A673 (cell line): ENCODE measurements at regions not wholly inside any gene's neighbourhood (a gene's known extent, or its start where the extent isn't known, plus 50 kb on each side); places are given as distances from the start of the nearest gene placed in this dataset.

ENCODE experiments used
- BruUV-seq: library from RNA; stranded (reverse); fragments of 400-500 nt; replicated peaks from 2 replicates; lab custom pipeline; 2021; lab: Mats Ljungman, UMichigan
- CTCF ChIA-PET: fragments of 300-600 bp; sonication (Branson Sonifier 250); formaldehyde crosslinking; loops from one replicate; lab custom pipeline; 2022; ENCODE audit warnings: antibody characterized with exemption; lab: Charles Lee
- POLR2A ChIA-PET: fragments of 300-600 bp; sonication (Branson Sonifier 250); formaldehyde crosslinking; loops from one replicate; lab custom pipeline; 2022; ENCODE audit warnings: antibody characterized with exemption; ENCODE audit not compliant: low non-redundant PET; lab: Charles Lee
- DNase-seq: peaks from one replicate; pipeline ENCODE4 v3.0.0-alpha.2; 2015; ENCODE audit warnings: low spot score
- H3K27ac ChIP-seq: fragments of 200-600 bp; sonication (generic); 2 replicates; pipeline ENCODE4 v1.5.1; 2016; ENCODE audit warnings: mixed run types, low read depth, mild to moderate bottlenecking, mixed read lengths, antibody characterized with exemption, low read length; ENCODE audit not compliant: poor library complexity, severe bottlenecking
- H3K27me3 ChIP-seq: fragments of 200-600 bp; sonication (generic); replicated peaks from 2 replicates; pipeline ENCODE4 v1.6.1; 2017; ENCODE audit warnings: mixed run types, low read depth, mild to moderate bottlenecking, mixed read lengths, antibody characterized with exemption, low read length; ENCODE audit not compliant: insufficient read depth, poor library complexity
- H3K36me3 ChIP-seq: fragments of 200-600 bp; sonication (generic); 2 replicates; pipeline ENCODE4 v1.6.1; 2016; ENCODE audit warnings: mixed run types, mild to moderate bottlenecking, mixed read lengths, antibody characterized with exemption, low read length; ENCODE audit not compliant: insufficient read depth, poor library complexity, severe bottlenecking
- H3K4me1 ChIP-seq: fragments of 200-600 bp; sonication (generic); 2 replicates; pipeline ENCODE4 v1.6.1; 2017; ENCODE audit warnings: mixed run types, mild to moderate bottlenecking, mixed read lengths, antibody characterized with exemption, low read length; ENCODE audit not compliant: insufficient read depth, poor library complexity, severe bottlenecking
- H3K4me3 ChIP-seq: fragments of 200-600 bp; sonication (generic); 2 replicates; pipeline ENCODE4 v1.5.1; 2016; ENCODE audit warnings: low read depth, mixed run types, mild to moderate bottlenecking, mixed read lengths, low read length; ENCODE audit not compliant: poor library complexity, severe bottlenecking
- H3K9me3 ChIP-seq: fragments of 200-600 bp; sonication (generic); 2 replicates; pipeline ENCODE4 v1.6.1; 2016; ENCODE audit warnings: mixed run types, low read depth, mild to moderate bottlenecking, mixed read lengths, antibody characterized with exemption, low read length; ENCODE audit not compliant: poor library complexity, severe bottlenecking
- EZH2 ChIP-seq: fragments of 200-600 bp; sonication (generic); IDR thresholded peaks from 2 replicates; pipeline ENCODE4 v1.6.1; 2017; ENCODE audit warnings: borderline replicate concordance, low read depth, mild to moderate bottlenecking, mixed read lengths, antibody characterized with exemption, low read length; ENCODE audit not compliant: poor library complexity, severe bottlenecking
- intact Hi-C: fragments of 100-400 bp; cut with micrococcal nuclease; formaldehyde crosslinking; loops from one replicate; pipeline ENCODE4 v1.10.0; 2022; ENCODE audit not compliant: unreplicated experiment
- TF ChIP-seq, protein P1 (sequence below): fragments of 300-800, 200-600 bp; sonication (generic); conservative IDR thresholded peaks from 2 replicates; pipeline ENCODE4 v1.5.1; 2017; ENCODE audit warnings: low read depth, mild to moderate bottlenecking, antibody characterized with exemption, low read length, moderate library complexity, mixed read lengths

DNA sequence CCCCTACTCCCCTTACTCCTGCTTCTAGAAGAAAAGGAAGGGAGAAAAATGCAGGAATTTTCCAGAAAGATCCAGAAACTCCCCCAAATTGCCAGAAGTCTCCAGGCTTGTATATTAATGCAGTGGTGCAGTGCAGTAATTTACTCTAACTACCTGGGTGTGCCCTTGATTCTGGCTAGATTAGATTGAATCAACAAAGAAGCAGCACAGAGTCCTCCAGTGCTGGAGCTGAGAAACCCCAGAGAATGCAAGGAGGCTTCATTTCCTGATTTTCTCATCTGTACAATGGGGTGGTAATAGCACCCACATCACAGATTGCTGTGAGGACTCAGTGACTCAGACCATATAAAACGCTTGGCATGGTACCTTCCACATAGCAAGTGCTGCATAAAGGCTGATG is 247.3 kb upstream of the RPL38 start:
- H3K36me3 ChIP-seq: no peaks in the 10 kb centered on the region
- H3K27me3 ChIP-seq: no peaks in the 10 kb centered on the region
- intact Hi-C loops: loop anchor here (1.0 to 5.0 kb wide), 3 partner anchors 134 to 527 kb away; no protein-coding TSS in a partner anchor
- no TSS peak for BruUV-seq
- H3K27ac ChIP-seq: no peak overlapping the region
- no peak for DNase-seq
- no peak overlapping the region for H3K4me3 ChIP-seq
- POLR2A ChIA-PET: no interaction called here
- CTCF ChIA-PET: no interaction called here
- peaks cover 9% of the 10 kb centered on the region for H3K4me1 ChIP-seq
- no peaks in the 10 kb centered on the region for H3K9me3 ChIP-seq
- TF ChIP-seq, protein P1, sequence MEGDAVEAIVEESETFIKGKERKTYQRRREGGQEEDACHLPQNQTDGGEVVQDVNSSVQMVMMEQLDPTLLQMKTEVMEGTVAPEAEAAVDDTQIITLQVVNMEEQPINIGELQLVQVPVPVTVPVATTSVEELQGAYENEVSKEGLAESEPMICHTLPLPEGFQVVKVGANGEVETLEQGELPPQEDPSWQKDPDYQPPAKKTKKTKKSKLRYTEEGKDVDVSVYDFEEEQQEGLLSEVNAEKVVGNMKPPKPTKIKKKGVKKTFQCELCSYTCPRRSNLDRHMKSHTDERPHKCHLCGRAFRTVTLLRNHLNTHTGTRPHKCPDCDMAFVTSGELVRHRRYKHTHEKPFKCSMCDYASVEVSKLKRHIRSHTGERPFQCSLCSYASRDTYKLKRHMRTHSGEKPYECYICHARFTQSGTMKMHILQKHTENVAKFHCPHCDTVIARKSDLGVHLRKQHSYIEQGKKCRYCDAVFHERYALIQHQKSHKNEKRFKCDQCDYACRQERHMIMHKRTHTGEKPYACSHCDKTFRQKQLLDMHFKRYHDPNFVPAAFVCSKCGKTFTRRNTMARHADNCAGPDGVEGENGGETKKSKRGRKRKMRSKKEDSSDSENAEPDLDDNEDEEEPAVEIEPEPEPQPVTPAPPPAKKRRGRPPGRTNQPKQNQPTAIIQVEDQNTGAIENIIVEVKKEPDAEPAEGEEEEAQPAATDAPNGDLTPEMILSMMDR: no peak
- no peak for TF ChIP-seq EZH2

DNA sequence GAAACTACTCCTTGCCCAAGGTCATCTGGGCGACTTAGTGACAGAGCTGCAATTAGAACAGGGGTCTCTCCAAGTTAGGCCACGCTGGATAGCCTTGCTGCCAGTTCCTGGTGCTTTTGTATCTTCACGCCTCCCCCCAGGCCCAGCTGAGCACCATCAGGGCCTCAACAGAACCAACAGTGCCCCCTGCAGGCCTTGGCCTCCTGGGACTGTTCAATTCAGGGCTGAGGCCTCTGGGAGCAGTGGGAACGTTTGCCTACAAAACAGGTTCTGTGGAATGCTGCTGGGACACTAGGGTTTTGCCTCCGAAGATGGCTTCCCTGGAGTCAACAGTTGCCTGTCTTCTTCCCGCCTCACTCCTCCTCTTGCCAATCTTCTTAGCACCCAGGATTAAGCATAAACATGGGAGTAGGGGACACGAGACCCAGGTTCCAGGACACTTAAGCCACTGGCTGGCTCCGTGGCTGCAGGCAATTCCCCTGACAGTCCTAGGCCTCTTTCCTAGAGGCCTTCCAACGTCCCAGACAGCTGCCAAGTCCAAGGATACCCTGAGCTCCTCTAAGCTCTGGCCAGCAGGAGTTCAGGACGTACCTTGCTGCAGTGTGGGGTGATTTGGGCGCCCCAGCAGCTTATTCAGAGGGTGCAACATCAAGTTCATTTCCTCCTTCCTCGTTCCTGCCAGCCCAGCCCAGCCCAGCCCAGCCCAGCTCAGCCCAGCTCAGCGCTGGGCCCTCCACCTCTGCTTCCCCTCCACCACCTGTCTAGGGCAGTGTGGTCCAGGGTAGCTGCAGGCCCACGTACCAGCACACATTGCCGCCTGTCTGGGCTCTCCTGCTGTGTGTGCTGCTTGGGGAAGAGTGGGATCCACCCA is 246.6 kb upstream of the RPL38 start:
- Histone ChIP-seq H3K27ac (no peak overlapping the region), H3K9me3 (no peaks in the 10 kb centered on the region), H3K27me3 (no peaks in the 10 kb centered on the region), H3K36me3 (no peaks in the 10 kb centered on the region), H3K4me1 (peaks cover 9% of the 10 kb centered on the region), H3K4me3 (no peak overlapping the region)
- DNase-seq: peak; percentile 77
- POLR2A ChIA-PET: no interaction called here
- intact Hi-C loops: loop anchor here (1.0 to 5.0 kb wide), 3 partner anchors 135 to 528 kb away; no protein-coding TSS in a partner anchor
- TF ChIP-seq EZH2: no peak
- TF ChIP-seq, protein P1: peak; percentile 76
- CTCF ChIA-PET: no interaction called here
- BruUV-seq: no TSS peak

DNA sequence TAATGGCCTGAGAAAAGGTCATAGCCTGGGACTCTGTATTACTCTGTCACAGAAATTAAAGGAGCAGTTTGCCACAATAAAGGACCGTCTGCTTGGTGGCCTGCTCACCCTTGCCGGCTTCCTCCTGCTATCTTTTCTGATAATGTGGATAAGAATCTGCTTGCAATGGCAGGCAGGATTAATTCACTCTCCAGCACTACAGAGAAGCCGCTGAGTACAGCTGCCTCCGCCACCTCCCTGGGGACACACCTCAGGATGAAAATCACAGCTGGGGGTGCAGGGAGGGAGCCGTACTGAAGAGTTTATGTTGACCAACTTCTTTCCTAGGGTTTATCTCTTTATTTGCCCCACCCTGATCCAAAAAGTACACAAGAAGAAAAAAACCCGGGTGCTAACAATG is 245.9 kb upstream of the RPL38 start:
- peaks cover 3% of the 10 kb centered on the region for H3K4me1 ChIP-seq
- no peak for TF ChIP-seq EZH2
- TF ChIP-seq, protein P1: no peak
- BruUV-seq: no TSS peak
- ChIA-PET CTCF (no interaction called here), POLR2A (no interaction called here)
- DNase-seq: no peak
- no peak overlapping the region for H3K27ac ChIP-seq
- H3K9me3 ChIP-seq: no peaks in the 10 kb centered on the region
- H3K4me3 ChIP-seq: no peak overlapping the region
- intact Hi-C loops: loop anchor here (5.0 kb wide), 1 partner anchor 135 kb away; no protein-coding TSS in a partner anchor
- no peaks in the 10 kb centered on the region for H3K27me3 ChIP-seq
- H3K36me3 ChIP-seq: no peaks in the 10 kb centered on the region
